ENCODE measurements at regions not wholly inside any gene's neighbourhood (a gene's known extent, or its start where the extent isn't known, plus 50 kb on each side); places are given as distances from the start of the nearest gene placed in this dataset.
A peak's percentile ranks its signal among the peaks of the same experiment; 100 is the strongest.

- Mint-ChIP-seq H3K4me1 (peaks cover 7% of the 10 kb centered on the region), H3K27ac (no peak overlapping the region), H3K27me3 (ENCODE audit: low read depth) (no peaks in the 10 kb centered on the region), H3K36me3 (no peaks in the 10 kb centered on the region), H3K9me3 (peaks cover 8% of the 10 kb centered on the region), H3K4me3 (no peak overlapping the region)
- DNase-seq (ENCODE audit: low spot score in 2 of 2, unreplicated experiment in 2 of 2) = no peak
- TF ChIP-seq CTCF (IDR thresholded peaks at IDR 0.05; ENCODE audit: unreplicated experiment) = no peak
These were observed 59.0 kb downstream of the TNP1 start for GRCh38 chr2:216800836-216801235.

GRCh38 chr2:216799873-216800431 lies 59.9 kb downstream of the TNP1 start:
- TF ChIP-seq CTCF (IDR thresholded peaks at IDR 0.05; ENCODE audit: unreplicated experiment) = no peak
- Mint-ChIP-seq H3K27me3 (ENCODE audit: low read depth) (no peaks in the 10 kb centered on the region), H3K27ac (peak overlapping the region; percentile 29), H3K9me3 (peaks cover 8% of the 10 kb centered on the region), H3K4me1 (peaks cover 10% of the 10 kb centered on the region), H3K36me3 (no peaks in the 10 kb centered on the region), H3K4me3 (no peak overlapping the region)
- DNase-seq (ENCODE audit: low spot score in 2 of 2, unreplicated experiment in 2 of 2) = no peak

GRCh38 chr2:216796115-216796840 lies 63.6 kb downstream of the TNP1 start:
- no peaks in the 10 kb centered on the region for H3K27me3 Mint-ChIP-seq (ENCODE audit: low read depth)
- no peak for TF ChIP-seq CTCF (IDR thresholded peaks at IDR 0.05; ENCODE audit: unreplicated experiment)
- no peak overlapping the region for H3K4me3 Mint-ChIP-seq
- no peaks in the 10 kb centered on the region for H3K36me3 Mint-ChIP-seq
- no peak overlapping the region for H3K27ac Mint-ChIP-seq
- no peak for DNase-seq (ENCODE audit: low spot score in 2 of 2, unreplicated experiment in 2 of 2)
- peaks cover 30% of the 10 kb centered on the region for H3K4me1 Mint-ChIP-seq
- peaks cover 8% of the 10 kb centered on the region for H3K9me3 Mint-ChIP-seq

DNA sequence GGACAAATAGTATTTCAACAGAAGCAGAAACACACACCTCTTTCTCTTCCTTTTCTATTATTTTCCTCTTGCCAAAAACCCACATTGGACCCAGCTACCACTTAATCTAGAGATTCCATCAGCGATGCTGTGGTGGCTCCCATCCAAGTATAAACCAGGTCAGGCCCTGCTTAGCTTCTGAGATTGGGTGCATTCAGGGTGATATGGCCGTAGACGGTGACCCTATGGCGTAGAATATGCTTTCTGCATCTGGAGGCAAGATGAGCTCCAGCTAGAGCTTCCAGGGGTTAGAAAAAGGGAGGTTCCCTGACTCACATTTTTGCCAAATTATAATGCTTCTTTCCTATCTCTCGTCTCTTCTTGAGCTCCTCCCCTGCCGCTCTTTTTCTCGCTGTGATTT lies 66.5 kb downstream of the TNP1 start:
- DNase-seq (ENCODE audit: low spot score in 2 of 2, unreplicated experiment in 2 of 2) = no peak
- TF ChIP-seq CTCF (IDR thresholded peaks at IDR 0.05; ENCODE audit: unreplicated experiment) = no peak
- Mint-ChIP-seq H3K27me3 (ENCODE audit: low read depth) (no peaks in the 10 kb centered on the region), H3K36me3 (no peaks in the 10 kb centered on the region), H3K4me1 (peaks cover 29% of the 10 kb centered on the region), H3K9me3 (peaks cover 5% of the 10 kb centered on the region), H3K27ac (no peak overlapping the region), H3K4me3 (no peak overlapping the region)

GRCh38 chr2:216792222-216793021 lies 67.4 kb downstream of the TNP1 start:
- H3K9me3 Mint-ChIP-seq = no peaks in the 10 kb centered on the region
- H3K4me1 Mint-ChIP-seq = peaks cover 29% of the 10 kb centered on the region
- H3K4me3 Mint-ChIP-seq = no peak overlapping the region
- no peaks in the 10 kb centered on the region for H3K36me3 Mint-ChIP-seq
- peak in 1 of 2 experiments; percentile 49 for DNase-seq (ENCODE audit: low spot score in 2 of 2, unreplicated experiment in 2 of 2)
- no peak for TF ChIP-seq CTCF (IDR thresholded peaks at IDR 0.05; ENCODE audit: unreplicated experiment)
- H3K27me3 Mint-ChIP-seq (ENCODE audit: low read depth) = no peaks in the 10 kb centered on the region
- peak overlapping the region; percentile 83 for H3K27ac Mint-ChIP-seq
